Activated naive CD8-positive, alpha-beta T cell (primary cell): ENCODE measurements at regions not wholly inside any gene's neighbourhood (a gene's known extent, or its start where the extent isn't known, plus 50 kb on each side); places are given as distances from the start of the nearest gene placed in this dataset.

ENCODE experiments used
- H3K27ac Mint-ChIP-seq: one replicate; pipeline ENCODE4 v1.8.0; 2021; ENCODE audit warnings: mixed read lengths
- H3K27me3 Mint-ChIP-seq: one replicate; pipeline ENCODE4 v1.8.0; 2021; ENCODE audit warnings: mixed read lengths
- H3K36me3 Mint-ChIP-seq: one replicate; pipeline ENCODE4 v1.8.0; 2021; ENCODE audit warnings: mixed read lengths
- H3K4me1 Mint-ChIP-seq: one replicate; pipeline ENCODE4 v1.8.0; 2021; ENCODE audit warnings: low read depth, mixed read lengths
- H3K4me3 Mint-ChIP-seq: one replicate; pipeline ENCODE4 v1.8.0; 2021; ENCODE audit warnings: mild to moderate bottlenecking, mixed read lengths
- H3K9me3 Mint-ChIP-seq: one replicate; pipeline ENCODE4 v1.8.0; 2021; ENCODE audit warnings: low read depth, mixed read lengths

- Mint-ChIP-seq H3K27me3 (no peaks in the 10 kb centered on the region), H3K27ac (no peak overlapping the region), H3K4me1 (no peaks in the 10 kb centered on the region), H3K4me3 (no peak overlapping the region), H3K9me3 (no peaks in the 10 kb centered on the region), H3K36me3 (no peaks in the 10 kb centered on the region)
Observed at GRCh38 chrX:138954976-138955375, 243.5 kb upstream of the FGF13 start.

GRCh38 chrX:138946926-138947325 is 235.4 kb upstream of the FGF13 start:
- H3K4me3 Mint-ChIP-seq: no peak overlapping the region
- H3K4me1 Mint-ChIP-seq: no peaks in the 10 kb centered on the region
- no peaks in the 10 kb centered on the region for H3K36me3 Mint-ChIP-seq
- H3K27me3 Mint-ChIP-seq: no peaks in the 10 kb centered on the region
- no peak overlapping the region for H3K27ac Mint-ChIP-seq
- H3K9me3 Mint-ChIP-seq: no peaks in the 10 kb centered on the region

GRCh38 chrX:138945219-138945618 is 233.7 kb upstream of the FGF13 start:
- H3K9me3 Mint-ChIP-seq: no peaks in the 10 kb centered on the region

DNA sequence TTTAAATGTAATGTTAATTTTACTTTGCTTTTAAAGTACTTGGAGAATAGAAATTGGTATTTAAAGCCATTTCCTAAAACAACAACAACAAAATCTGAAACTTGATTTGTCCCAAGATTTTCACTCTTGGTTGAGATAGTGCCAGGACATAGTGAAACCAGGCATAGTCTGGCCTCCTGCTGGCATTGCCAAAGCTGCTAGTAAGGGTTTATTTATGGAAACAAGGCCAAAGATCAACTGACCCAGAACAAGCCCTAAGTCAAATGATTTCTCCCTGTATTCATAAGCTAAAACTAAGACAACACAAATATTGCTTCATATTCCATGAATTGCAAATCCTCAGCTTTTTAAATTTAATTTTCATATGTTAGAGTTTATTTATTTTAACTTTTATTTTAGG is 227.5 kb upstream of the FGF13 start:
- Mint-ChIP-seq H3K4me1 (no peaks in the 10 kb centered on the region), H3K27ac (no peak overlapping the region), H3K27me3 (no peaks in the 10 kb centered on the region), H3K4me3 (no peak overlapping the region), H3K9me3 (no peaks in the 10 kb centered on the region), H3K36me3 (no peaks in the 10 kb centered on the region)

More at GRCh38 chrX:138945219-138945618, 233.7 kb upstream of the FGF13 start:
- Mint-ChIP-seq H3K36me3 (no peaks in the 10 kb centered on the region), H3K27me3 (no peaks in the 10 kb centered on the region), H3K4me1 (no peaks in the 10 kb centered on the region), H3K27ac (no peak overlapping the region), H3K4me3 (no peak overlapping the region)

- no peaks in the 10 kb centered on the region for H3K9me3 Mint-ChIP-seq
- no peak overlapping the region for H3K27ac Mint-ChIP-seq
- no peaks in the 10 kb centered on the region for H3K36me3 Mint-ChIP-seq
- no peaks in the 10 kb centered on the region for H3K4me1 Mint-ChIP-seq
- no peak overlapping the region for H3K4me3 Mint-ChIP-seq
- H3K27me3 Mint-ChIP-seq: no peaks in the 10 kb centered on the region
Observed at GRCh38 chrX:138938003-138938402, 226.5 kb upstream of the FGF13 start.

GRCh38 chrX:138931212-138931611 is 219.7 kb upstream of the FGF13 start:
- no peak overlapping the region for H3K27ac Mint-ChIP-seq
- H3K27me3 Mint-ChIP-seq: no peaks in the 10 kb centered on the region
- no peaks in the 10 kb centered on the region for H3K9me3 Mint-ChIP-seq
- no peaks in the 10 kb centered on the region for H3K36me3 Mint-ChIP-seq
- H3K4me1 Mint-ChIP-seq: no peaks in the 10 kb centered on the region
- no peak overlapping the region for H3K4me3 Mint-ChIP-seq

GRCh38 chrX:138930583-138930945 is 219.0 kb upstream of the FGF13 start:
- Mint-ChIP-seq H3K9me3 (no peaks in the 10 kb centered on the region), H3K4me3 (no peak overlapping the region), H3K27me3 (no peaks in the 10 kb centered on the region), H3K27ac (no peak overlapping the region), H3K36me3 (no peaks in the 10 kb centered on the region), H3K4me1 (no peaks in the 10 kb centered on the region)

DNA sequence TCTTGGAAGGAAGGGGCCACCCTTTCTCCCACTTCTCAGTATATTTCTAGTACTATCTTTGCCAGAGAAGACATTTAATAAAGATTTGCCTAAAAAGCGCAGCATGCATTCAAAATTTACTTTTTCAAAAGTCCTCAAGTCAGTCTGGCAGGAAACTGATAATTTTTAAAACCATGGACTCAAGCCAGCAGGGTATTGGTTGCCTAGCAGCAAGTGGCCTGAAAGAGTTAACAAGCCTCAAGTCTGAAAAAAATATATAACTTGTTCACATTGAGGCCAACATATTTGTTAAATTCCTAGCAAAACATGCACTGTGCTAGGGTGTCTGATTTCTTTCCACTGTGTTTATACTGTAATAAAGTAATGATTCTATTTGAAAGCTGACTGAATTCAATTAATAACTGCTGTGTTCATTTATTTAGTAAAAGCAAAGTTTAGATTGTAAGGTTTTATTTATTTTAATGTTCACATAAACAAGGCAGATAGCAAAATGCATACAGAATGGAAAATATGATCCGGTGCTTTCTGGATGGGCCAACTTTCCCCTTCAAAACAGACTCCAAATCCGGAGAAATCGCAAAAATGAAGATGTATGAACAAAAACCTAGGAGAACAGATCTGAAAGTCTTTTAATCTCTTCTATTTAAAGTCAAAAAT is 218.5 kb upstream of the FGF13 start:
- H3K27me3 Mint-ChIP-seq: no peaks in the 10 kb centered on the region
- no peaks in the 10 kb centered on the region for H3K9me3 Mint-ChIP-seq
- no peak overlapping the region for H3K27ac Mint-ChIP-seq
- no peaks in the 10 kb centered on the region for H3K36me3 Mint-ChIP-seq
- no peaks in the 10 kb centered on the region for H3K4me1 Mint-ChIP-seq
- no peak overlapping the region for H3K4me3 Mint-ChIP-seq

DNA sequence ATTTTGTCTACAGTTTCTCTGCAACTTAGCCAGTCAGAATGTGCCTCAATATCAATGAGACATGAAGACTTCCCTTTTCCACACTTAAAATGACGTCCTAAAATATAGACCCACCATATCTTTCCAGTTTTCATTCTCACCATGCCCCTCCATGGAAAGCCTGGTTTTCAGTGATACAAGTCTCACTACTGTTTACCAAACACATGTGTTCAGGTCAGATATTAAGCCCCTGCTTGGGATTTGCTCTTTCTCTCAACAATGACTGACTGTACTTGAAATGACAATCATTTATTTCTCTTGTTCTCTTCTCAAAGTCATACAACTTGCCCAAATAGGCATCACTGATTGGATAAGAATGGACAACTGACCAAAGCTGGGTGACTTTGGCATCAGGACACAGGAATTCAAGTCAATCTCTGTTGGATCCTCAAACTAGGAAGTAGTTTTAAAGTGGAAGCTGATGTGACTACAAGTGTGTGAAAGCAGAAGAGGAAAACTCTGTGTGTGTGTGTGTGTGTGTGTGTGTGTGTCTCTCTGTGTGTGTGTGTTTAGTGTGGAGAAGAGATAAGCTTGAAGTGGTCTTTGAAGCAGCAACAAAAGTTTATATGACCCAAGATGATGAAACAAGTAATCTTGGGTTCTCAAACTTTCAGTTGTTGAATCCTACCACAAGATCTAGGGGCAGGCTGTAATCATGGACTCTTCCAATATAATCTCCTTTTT is 217.4 kb upstream of the FGF13 start:
- no peaks in the 10 kb centered on the region for H3K36me3 Mint-ChIP-seq
- H3K4me3 Mint-ChIP-seq: no peak overlapping the region
- H3K27ac Mint-ChIP-seq: no peak overlapping the region
- H3K4me1 Mint-ChIP-seq: no peaks in the 10 kb centered on the region
- H3K27me3 Mint-ChIP-seq: no peaks in the 10 kb centered on the region
- no peaks in the 10 kb centered on the region for H3K9me3 Mint-ChIP-seq

DNA sequence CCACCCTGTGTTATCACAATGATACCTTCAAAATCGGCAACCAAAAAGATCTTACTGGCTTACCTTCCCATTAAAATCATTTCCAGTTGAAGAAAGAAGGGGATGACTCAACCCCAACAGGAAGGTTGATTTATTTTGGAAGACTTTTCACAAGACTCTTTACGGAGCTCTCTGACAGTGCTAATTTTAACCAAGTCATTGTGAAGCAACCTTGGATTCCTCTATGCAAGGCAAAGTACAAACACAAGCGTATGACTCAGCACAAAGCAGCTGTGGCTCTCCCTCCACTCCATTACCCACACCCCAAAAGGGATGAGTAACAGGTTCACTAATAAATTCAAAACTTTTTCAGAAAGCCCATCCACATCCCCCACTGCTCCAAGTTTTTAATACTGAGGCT is 213.8 kb upstream of the FGF13 start:
- no peaks in the 10 kb centered on the region for H3K9me3 Mint-ChIP-seq
- no peak overlapping the region for H3K4me3 Mint-ChIP-seq
- H3K27ac Mint-ChIP-seq: no peak overlapping the region
- no peaks in the 10 kb centered on the region for H3K4me1 Mint-ChIP-seq
- no peaks in the 10 kb centered on the region for H3K36me3 Mint-ChIP-seq
- H3K27me3 Mint-ChIP-seq: no peaks in the 10 kb centered on the region

DNA sequence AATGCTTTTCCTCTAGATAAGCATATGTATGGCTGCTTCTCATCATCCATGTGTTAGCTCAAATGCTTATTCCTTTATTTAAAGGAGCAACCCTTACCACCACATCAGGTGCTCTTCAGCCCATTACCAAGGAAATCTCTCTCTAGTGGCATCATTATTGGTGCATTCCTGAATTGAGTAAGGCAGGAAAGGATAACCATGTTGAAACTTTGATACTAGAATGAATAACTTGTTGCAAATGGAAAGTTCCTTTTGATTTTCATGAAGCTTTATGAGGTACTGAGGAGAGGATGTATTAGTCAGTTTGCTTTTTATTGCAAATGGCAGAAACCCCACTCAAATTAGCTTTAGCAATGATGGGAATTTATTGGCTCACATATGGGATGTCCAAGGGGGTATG is 212.3 kb upstream of the FGF13 start:
- Mint-ChIP-seq H3K9me3 (no peaks in the 10 kb centered on the region), H3K27me3 (no peaks in the 10 kb centered on the region), H3K4me3 (no peak overlapping the region), H3K27ac (no peak overlapping the region), H3K36me3 (no peaks in the 10 kb centered on the region), H3K4me1 (no peaks in the 10 kb centered on the region)

DNA sequence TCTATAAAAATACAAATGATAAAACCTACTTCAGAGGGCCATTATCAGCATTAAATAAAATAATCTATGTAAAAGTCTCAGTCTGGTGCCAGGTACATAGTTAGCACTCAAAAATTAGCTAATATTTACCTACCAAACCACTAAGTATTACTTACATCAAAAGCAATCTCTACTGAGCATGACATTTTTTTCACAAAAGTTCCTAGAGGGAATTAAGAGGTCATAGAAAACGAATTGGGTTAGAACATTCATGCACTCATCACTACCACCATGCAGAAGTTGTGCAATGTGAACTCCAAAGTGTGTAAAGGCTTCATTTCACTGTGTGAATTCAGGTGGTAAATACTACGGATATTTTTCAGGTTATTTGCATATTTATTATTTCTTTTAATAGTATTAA is 209.5 kb upstream of the FGF13 start:
- H3K9me3 Mint-ChIP-seq: no peaks in the 10 kb centered on the region
- H3K36me3 Mint-ChIP-seq: no peaks in the 10 kb centered on the region
- H3K4me1 Mint-ChIP-seq: no peaks in the 10 kb centered on the region
- H3K4me3 Mint-ChIP-seq: no peak overlapping the region
- H3K27me3 Mint-ChIP-seq: no peaks in the 10 kb centered on the region
- H3K27ac Mint-ChIP-seq: no peak overlapping the region

- Mint-ChIP-seq H3K9me3 (no peaks in the 10 kb centered on the region), H3K4me1 (no peaks in the 10 kb centered on the region), H3K27ac (no peak overlapping the region), H3K4me3 (no peak overlapping the region), H3K27me3 (no peaks in the 10 kb centered on the region), H3K36me3 (no peaks in the 10 kb centered on the region)
Observed at GRCh38 chrX:138917781-138918180, 206.3 kb upstream of the FGF13 start.

- Mint-ChIP-seq H3K4me1 (no peaks in the 10 kb centered on the region), H3K36me3 (no peaks in the 10 kb centered on the region), H3K9me3 (no peaks in the 10 kb centered on the region)
Observed at GRCh38 chrX:138914767-138915166, 203.2 kb upstream of the FGF13 start.

DNA sequence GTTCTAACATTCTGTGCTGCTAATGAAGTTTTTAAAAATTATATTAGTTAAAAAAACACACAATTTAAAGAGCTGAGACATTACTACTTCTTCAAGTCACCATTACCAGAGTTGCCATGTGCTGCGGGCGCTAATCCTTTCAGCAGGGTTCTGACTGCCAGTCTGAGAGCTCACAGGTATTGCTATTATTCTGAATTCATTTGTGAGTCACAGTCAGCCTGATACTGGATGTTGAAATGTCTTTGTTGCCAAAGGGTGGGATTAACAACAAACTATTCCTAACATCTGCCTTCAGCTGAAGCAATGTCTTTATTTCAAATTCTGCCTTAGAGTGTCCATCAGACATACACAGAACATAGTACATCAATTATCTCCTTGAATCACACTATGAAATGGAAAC is 197.1 kb upstream of the FGF13 start:
- no peak overlapping the region for H3K4me3 Mint-ChIP-seq
- no peaks in the 10 kb centered on the region for H3K9me3 Mint-ChIP-seq

More at GRCh38 chrX:138914767-138915166, 203.2 kb upstream of the FGF13 start:
- H3K27me3 Mint-ChIP-seq: no peaks in the 10 kb centered on the region
- no peak overlapping the region for H3K4me3 Mint-ChIP-seq
- H3K27ac Mint-ChIP-seq: no peak overlapping the region

More for the DNA sequence above, 197.1 kb upstream of the FGF13 start:
- Mint-ChIP-seq H3K4me1 (no peaks in the 10 kb centered on the region), H3K27me3 (no peaks in the 10 kb centered on the region), H3K27ac (no peak overlapping the region), H3K36me3 (no peaks in the 10 kb centered on the region)
